K562 (cell line): ENCODE measurements at regions not wholly inside any gene's neighbourhood (a gene's known extent, or its start where the extent isn't known, plus 50 kb on each side); places are given as distances from the start of the nearest gene placed in this dataset.

Source experiments
- BRCA1 ChIP-seq, 2 experiments: fragments of 450-650 bp in 1 of 2; sonication (generic) in 1 of 2; formaldehyde crosslinking in 1 of 2; IDR thresholded peaks; 2 replicates each; pipeline versions ENCODE4 v1.5.0 to v1.6.1; 2017 to 2020; ENCODE audit warnings: mild to moderate bottlenecking in 1 of 2, missing genetic modification reagents in 1 of 2
- FOS ChIP-seq: IDR thresholded peaks from 3 replicates; pipeline ENCODE4 v1.6.1; 2011; ENCODE audit not compliant: insufficient read length; ENCODE audit errors: extremely low read depth
- ILK ChIP-seq: fragments of 450-650 bp; IDR thresholded peaks from 2 replicates; pipeline ENCODE4 v1.6.1; 2016; ENCODE audit warnings: missing genetic modification characterization, low read depth, mild to moderate bottlenecking, missing compliant biosample characterization, moderate library complexity, borderline replicate concordance
- MTA2 ChIP-seq: fragments of 450-650 bp; IDR thresholded peaks from 2 replicates; pipeline ENCODE4 v1.6.1; 2016; ENCODE audit warnings: low read depth
- REST ChIP-seq, 2 experiments: fragments of 450-650 bp; formaldehyde crosslinking in 1 of 2; IDR thresholded peaks; 2 replicates each; pipeline versions ENCODE4 v1.4.0 to v1.6.1; 2014 to 2020; ENCODE audit warnings: mild to moderate bottlenecking in 2 of 2, borderline replicate concordance in 1 of 2, low read depth in 1 of 2

- TF ChIP-seq REST (IDR thresholded peaks at IDR 0.05; ENCODE audit: borderline replicate concordance) (no peak), REST (CRISPR knock-in tag; IDR thresholded peaks at IDR 0.05; ENCODE audit: low read depth) (no peak), ILK (tag) (no peak), FOS (no peak), BRCA1 (IDR thresholded peaks at IDR 0.05) (no peak), BRCA1 (CRISPR knock-in tag; IDR thresholded peaks at IDR 0.05) (no peak), MTA2 (no peak)
Measured at GRCh38 chr7:136533732-136534131, 334.7 kb upstream of the CHRM2 start (continued).
